Panc1 (cell line): ENCODE measurements at regions not wholly inside any gene's neighbourhood (a gene's known extent, or its start where the extent isn't known, plus 50 kb on each side); places are given as distances from the start of the nearest gene placed in this dataset.

Experiments used
- CTCF ChIP-seq: fragments of 450-650 bp; IDR thresholded peaks from 2 replicates; pipeline ENCODE4 v1.5.1; 2017; ENCODE audit warnings: mild to moderate bottlenecking
- POLR2AphosphoS5 ChIP-seq: IDR thresholded peaks from 2 replicates; pipeline ENCODE4 v1.6.1; 2012; ENCODE audit warnings: mild to moderate bottlenecking, low read depth, low read length, moderate library complexity
- REST ChIP-seq, 2 experiments: IDR thresholded peaks; 2 replicates each; pipeline ENCODE4 v1.6.1; 2011 to 2012; ENCODE audit warnings: low read depth in 2 of 2, control low read depth in 1 of 2, low read length in 1 of 2, mild to moderate bottlenecking in 1 of 2, moderate library complexity in 1 of 2; ENCODE audit not compliant: insufficient read depth in 1 of 2
- TCF7L2 ChIP-seq: IDR thresholded peaks from 2 replicates; pipeline ENCODE4 v1.6.1; 2011; ENCODE audit warnings: mild to moderate bottlenecking, low read depth, low read length, inconsistent platforms

GRCh38 chr5:8473016-8473415, 604.1 kb downstream of the MTRR start:
- TF ChIP-seq REST (IDR thresholded peaks at IDR 0.05; ENCODE audit: insufficient read depth in 1 of 2, low read depth in 2 of 2, low read length in 1 of 2) (no peak), POLR2AphosphoS5 (no peak), CTCF (no peak), TCF7L2 (no peak)
